Thyroid gland (tissue), 4 donors: ENCODE measurements at regions not wholly inside any gene's neighbourhood (a gene's known extent, or its start where the extent isn't known, plus 50 kb on each side); places are given as distances from the start of the nearest gene placed in this dataset.

ENCODE experiments used
- DNase-seq, 2 donors: peaks; one replicate each; pipeline ENCODE4 v3.0.0-alpha.2; 2019
- H3K27ac ChIP-seq, 3 donors: fragments of 200-600 bp; sonication (generic); 1 replicate in 2 of 3; 2 replicates in 1 of 3; pipeline ENCODE4 v1.5.1; 2016 to 2019; ENCODE audit warnings: mild to moderate bottlenecking in 1 of 3, moderate library complexity in 1 of 3
- H3K27me3 ChIP-seq: fragments of 200-600 bp; sonication (generic); one replicate; pipeline ENCODE4 v1.5.1; 2019
- H3K36me3 ChIP-seq, 2 donors: fragments of 200-600 bp; sonication (generic); one replicate each; pipeline ENCODE4 v1.5.1; 2016 to 2019
- H3K4me1 ChIP-seq, 2 donors: fragments of 200-600 bp; sonication (generic); one replicate each; pipeline ENCODE4 v1.5.1; 2017 to 2019
- H3K4me3 ChIP-seq, 3 donors: fragments of 200-600 bp; sonication (generic); replicated peaks in 1 of 3; 1 replicate in 2 of 3; 2 replicates in 1 of 3; pipeline ENCODE4 v1.5.1; 2016; ENCODE audit warnings: mild to moderate bottlenecking in 1 of 3
- H3K9me3 ChIP-seq: fragments of 200-600 bp; sonication (generic); one replicate; pipeline ENCODE4 v1.5.1; 2017
- POLR2A ChIP-seq, 2 donors: fragments of 450-650 bp; IDR thresholded peaks; one replicate each; pipeline ENCODE4 v1.6.1; 2017; ENCODE audit warnings: antibody characterized with exemption in 2 of 2, mild to moderate bottlenecking in 2 of 2, moderate library complexity in 1 of 2
- WGBS, 2 donors: methylation state at CpG; one replicate each; pipeline ENCODE4 v1.1.5; 2017; 5-methylcytosine and 5-hydroxymethylcytosine counted together
- intact Hi-C: fragments of 100-400 bp; cut with DNase I; formaldehyde crosslinking; loops from one replicate; pipeline ENCODE4 v1.15.1; 2023
- TF ChIP-seq, protein P1 (sequence below), 6 experiments: fragments of 200-600 bp in 3 of 6; fragments of 450-650 bp in 3 of 6; sonication (generic) in 3 of 6; IDR thresholded peaks; one replicate each; pipeline ENCODE4 v1.5.1; 2016 to 2019; ENCODE audit warnings: antibody characterized with exemption in 6 of 6, mild to moderate bottlenecking in 2 of 6, inconsistent platforms in 1 of 6, moderate library complexity in 1 of 6

DNA sequence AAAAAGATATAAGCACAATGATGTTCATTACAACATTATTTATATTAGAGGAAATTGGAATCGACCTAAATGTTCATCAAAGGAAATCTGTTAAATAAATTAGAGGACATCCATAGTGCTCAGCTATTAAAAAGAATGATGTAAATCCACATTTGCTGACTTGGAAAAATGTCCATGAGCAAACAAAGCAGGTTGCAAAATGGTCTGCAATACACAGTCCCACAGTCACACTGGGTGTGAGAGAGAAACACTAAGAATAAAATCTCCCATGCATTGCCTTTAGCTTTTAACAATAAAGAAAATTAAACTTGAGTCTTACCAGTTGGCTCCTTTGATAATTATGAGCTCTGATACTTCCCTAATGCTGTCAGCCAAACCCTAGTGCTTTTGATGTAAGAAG lies 811.1 kb upstream of the SALL3 start:
- H3K27ac ChIP-seq = no peak overlapping the region
- 75 to 78% methylated on average over 1 of the region's 1 CpG for WGBS, 2 donors

DNA sequence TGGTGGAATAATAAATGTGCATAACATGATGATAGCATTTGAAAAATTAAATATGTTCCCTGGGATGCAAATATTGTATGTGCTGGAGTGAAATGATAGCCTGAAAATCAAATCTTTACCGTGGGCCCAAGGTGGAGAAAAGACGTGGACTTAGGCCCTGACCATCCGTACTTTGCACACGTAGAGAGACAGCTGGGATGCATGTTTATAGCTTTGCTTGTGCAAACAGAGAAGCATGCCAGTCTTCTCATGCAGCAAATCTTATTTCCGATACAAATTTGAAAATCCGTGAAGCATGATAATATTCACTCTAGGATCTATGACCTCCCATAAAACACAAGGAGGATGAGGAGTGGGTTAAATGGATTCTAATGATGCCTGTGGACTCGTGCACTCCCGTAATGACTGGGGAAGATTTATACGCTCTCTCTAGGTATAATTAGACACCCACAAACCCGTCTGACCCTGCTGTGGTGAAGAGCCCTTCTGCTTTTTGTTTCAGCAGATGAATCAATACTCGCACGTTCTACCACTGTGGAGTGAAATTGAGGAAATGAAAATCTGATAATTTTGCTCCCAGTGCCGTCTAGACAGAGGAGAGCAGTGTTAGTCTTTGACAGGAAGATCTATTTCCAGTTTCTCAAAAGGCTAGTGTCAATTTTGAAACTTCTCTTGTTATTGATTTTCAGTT lies 810.3 kb upstream of the SALL3 start:
- Histone ChIP-seq H3K4me1 (no peaks in the 10 kb centered on the region), H3K27ac (no peak overlapping the region), H3K9me3 (no peaks in the 10 kb centered on the region), H3K27me3 (no peaks in the 10 kb centered on the region), H3K4me3 (no peak overlapping the region), H3K36me3 (no peaks in the 10 kb centered on the region)
- TF ChIP-seq, protein P1, sequence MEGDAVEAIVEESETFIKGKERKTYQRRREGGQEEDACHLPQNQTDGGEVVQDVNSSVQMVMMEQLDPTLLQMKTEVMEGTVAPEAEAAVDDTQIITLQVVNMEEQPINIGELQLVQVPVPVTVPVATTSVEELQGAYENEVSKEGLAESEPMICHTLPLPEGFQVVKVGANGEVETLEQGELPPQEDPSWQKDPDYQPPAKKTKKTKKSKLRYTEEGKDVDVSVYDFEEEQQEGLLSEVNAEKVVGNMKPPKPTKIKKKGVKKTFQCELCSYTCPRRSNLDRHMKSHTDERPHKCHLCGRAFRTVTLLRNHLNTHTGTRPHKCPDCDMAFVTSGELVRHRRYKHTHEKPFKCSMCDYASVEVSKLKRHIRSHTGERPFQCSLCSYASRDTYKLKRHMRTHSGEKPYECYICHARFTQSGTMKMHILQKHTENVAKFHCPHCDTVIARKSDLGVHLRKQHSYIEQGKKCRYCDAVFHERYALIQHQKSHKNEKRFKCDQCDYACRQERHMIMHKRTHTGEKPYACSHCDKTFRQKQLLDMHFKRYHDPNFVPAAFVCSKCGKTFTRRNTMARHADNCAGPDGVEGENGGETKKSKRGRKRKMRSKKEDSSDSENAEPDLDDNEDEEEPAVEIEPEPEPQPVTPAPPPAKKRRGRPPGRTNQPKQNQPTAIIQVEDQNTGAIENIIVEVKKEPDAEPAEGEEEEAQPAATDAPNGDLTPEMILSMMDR (IDR thresholded peaks at IDR 0.05) = no peak
- no peak for TF ChIP-seq POLR2A (IDR thresholded peaks at IDR 0.05)
- no peak for DNase-seq
- 77 to 82% methylated on average over 13 of the region's 13 CpGs for WGBS, 2 donors
- intact Hi-C loops = no loop called here

More for the DNA sequence above, 811.1 kb upstream of the SALL3 start:
- Histone ChIP-seq H3K4me3 (no peak overlapping the region), H3K9me3 (no peaks in the 10 kb centered on the region), H3K4me1 (no peaks in the 10 kb centered on the region), H3K27me3 (no peaks in the 10 kb centered on the region), H3K36me3 (no peaks in the 10 kb centered on the region)
- TF ChIP-seq, protein P1 (IDR thresholded peaks at IDR 0.05) = no peak
- intact Hi-C loops = no loop called here
- DNase-seq = no peak

DNA sequence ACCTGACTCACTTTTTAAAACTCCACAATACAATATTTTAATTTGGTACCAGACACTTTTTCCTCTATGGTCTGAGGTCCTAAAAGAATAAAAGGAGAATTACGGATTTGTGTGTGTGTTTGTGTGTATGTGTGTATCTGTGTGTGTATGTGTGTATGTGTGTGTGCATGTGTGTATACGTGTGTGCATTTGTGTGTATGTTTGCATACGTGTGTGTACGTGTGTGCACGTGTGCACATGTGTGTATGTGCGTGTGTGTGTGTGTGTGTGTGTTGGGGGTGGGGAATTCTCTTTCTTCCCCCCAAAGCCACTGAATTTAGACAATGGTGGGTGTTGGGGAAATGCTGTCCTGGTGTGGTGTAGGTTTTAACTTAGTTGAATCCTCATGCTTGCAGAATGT lies 807.7 kb upstream of the SALL3 start:
- no peak overlapping the region for H3K4me3 ChIP-seq
- H3K36me3 ChIP-seq = no peaks in the 10 kb centered on the region
- H3K9me3 ChIP-seq = no peaks in the 10 kb centered on the region
- H3K27me3 ChIP-seq = no peaks in the 10 kb centered on the region
- H3K4me1 ChIP-seq = no peaks in the 10 kb centered on the region
- no peak overlapping the region for H3K27ac ChIP-seq
- intact Hi-C loops = no loop called here
- TF ChIP-seq POLR2A (IDR thresholded peaks at IDR 0.05) = no peak
- TF ChIP-seq, protein P1 (IDR thresholded peaks at IDR 0.05) = no peak
- WGBS, 2 donors = 74 to 87% methylated on average over 6 of the region's 6 CpGs
- no peak for DNase-seq

- Histone ChIP-seq H3K27ac (no peak overlapping the region), H3K36me3 (no peaks in the 10 kb centered on the region), H3K27me3 (no peaks in the 10 kb centered on the region), H3K4me3 (no peak overlapping the region), H3K4me1 (no peaks in the 10 kb centered on the region), H3K9me3 (no peaks in the 10 kb centered on the region)
- TF ChIP-seq POLR2A (IDR thresholded peaks at IDR 0.05) = no peak
- TF ChIP-seq, protein P1 (IDR thresholded peaks at IDR 0.05) = no peak
- DNase-seq = no peak
- 91 to 95% methylated on average over 14 of the region's 14 CpGs for WGBS, 2 donors
- intact Hi-C loops = no loop called here
These were observed 804.9 kb upstream of the SALL3 start for GRCh38 chr18:78174737-78175136.

- no peak for TF ChIP-seq POLR2A (IDR thresholded peaks at IDR 0.05)
- TF ChIP-seq, protein P1 (IDR thresholded peaks at IDR 0.05) = no peak
- H3K27me3 ChIP-seq = no peaks in the 10 kb centered on the region
- H3K4me1 ChIP-seq = no peaks in the 10 kb centered on the region
- intact Hi-C loops = no loop called here
- no peak overlapping the region for H3K4me3 ChIP-seq
- no peak for DNase-seq
- no peak overlapping the region for H3K27ac ChIP-seq
- 72 to 81% methylated on average over 4 of the region's 4 CpGs for WGBS, 2 donors
- H3K9me3 ChIP-seq = no peaks in the 10 kb centered on the region
- no peaks in the 10 kb centered on the region for H3K36me3 ChIP-seq
These were observed 800.8 kb upstream of the SALL3 start for GRCh38 chr18:78178812-78179211.
